ENCODE measurements at regions not wholly inside any gene's neighbourhood (a gene's known extent, or its start where the extent isn't known, plus 50 kb on each side); places are given as distances from the start of the nearest gene placed in this dataset.
"Not testable (repeated sequence)": the region's sequence is repeated elsewhere in the genome, so short reads cannot be mapped to it uniquely, and the experiment has no call there.

DNA sequence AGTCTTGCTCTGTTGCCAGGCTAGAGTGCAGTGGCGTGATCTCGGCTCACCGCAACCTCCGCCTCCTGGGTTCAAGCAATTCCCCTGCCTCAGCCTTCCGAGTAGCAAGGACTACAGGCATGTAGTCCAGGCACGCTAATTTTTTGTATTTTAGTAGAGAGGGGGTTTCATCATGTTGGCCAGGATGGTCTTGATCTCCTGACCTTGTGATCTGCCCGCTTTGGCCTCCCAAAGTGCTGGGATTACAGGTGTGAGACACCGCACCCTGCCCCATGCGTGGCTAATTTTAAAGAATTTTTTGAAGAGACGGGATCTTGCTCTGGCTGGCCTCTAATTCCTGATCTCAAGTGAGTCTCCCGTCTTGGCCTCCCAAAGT is 168.8 kb upstream of the ZNF217 start:
- WGBS, 2 donors, result 97% methylated on average over 11 of the region's 11 CpGs
- intact Hi-C loops (cut with DNase I); H3K27ac ChIP-seq (ENCODE audit: low read depth in 1 of 2, low read length in 2 of 2); DNase-seq; H3K9me3 ChIP-seq (ENCODE audit: control insufficient read depth, low read length); ATAC-seq (ENCODE audit: low FRiP score); H3K27me3 ChIP-seq (ENCODE audit: control insufficient read depth in 1 of 2, insufficient read depth in 2 of 2, low read length in 1 of 2); H3K4me3 ChIP-seq (ENCODE audit: low read length in 2 of 2); H3K36me3 ChIP-seq (ENCODE audit: control insufficient read depth in 1 of 2, insufficient read depth in 2 of 2, low read length in 1 of 2); H3K4me1 ChIP-seq (ENCODE audit: control insufficient read depth in 1 of 2, insufficient read depth in 2 of 2, low read length in 2 of 2): not testable (repeated sequence)

DNA sequence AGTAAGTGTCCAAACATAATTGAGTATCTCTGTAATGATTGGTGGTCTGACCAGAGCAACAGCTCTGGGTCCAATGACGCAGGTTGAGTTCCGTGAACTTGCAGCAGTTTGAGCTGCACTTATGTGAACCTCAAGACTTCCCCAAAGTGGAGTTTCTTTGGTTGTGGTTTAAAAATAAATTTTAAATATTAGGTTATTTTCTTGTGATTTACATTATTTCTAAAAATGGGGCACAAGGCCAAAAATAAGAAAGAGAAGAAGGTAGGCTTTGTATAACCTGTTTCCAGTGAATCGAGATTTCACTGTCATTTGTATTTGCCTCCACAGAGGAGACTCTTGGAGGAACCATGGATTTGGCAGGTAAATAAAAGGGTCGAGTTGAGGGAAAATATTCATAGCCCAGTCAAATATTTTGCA is 166.4 kb upstream of the ZNF217 start:
- Histone ChIP-seq H3K9me3 (ENCODE audit: control insufficient read depth, low read length) (no peaks in the 10 kb centered on the region), H3K4me1 (ENCODE audit: control insufficient read depth in 1 of 2, insufficient read depth in 2 of 2, low read length in 2 of 2) (no peaks in the 10 kb centered on the region), H3K4me3 (ENCODE audit: low read length in 2 of 2) (no peak overlapping the region), H3K27me3 (ENCODE audit: control insufficient read depth in 1 of 2, insufficient read depth in 2 of 2, low read length in 1 of 2) (no peaks in the 10 kb centered on the region), H3K27ac (ENCODE audit: low read depth in 1 of 2, low read length in 2 of 2) (no peak overlapping the region), H3K36me3 (ENCODE audit: control insufficient read depth in 1 of 2, insufficient read depth in 2 of 2, low read length in 1 of 2) (no peaks in the 10 kb centered on the region)
- 63 to 73% methylated on average over 4 of the region's 4 CpGs for WGBS, 2 donors
- ATAC-seq (ENCODE audit: low FRiP score) (no peak), DNase-seq (no peak)
- intact Hi-C loops (cut with DNase I), result no loop called here

DNA sequence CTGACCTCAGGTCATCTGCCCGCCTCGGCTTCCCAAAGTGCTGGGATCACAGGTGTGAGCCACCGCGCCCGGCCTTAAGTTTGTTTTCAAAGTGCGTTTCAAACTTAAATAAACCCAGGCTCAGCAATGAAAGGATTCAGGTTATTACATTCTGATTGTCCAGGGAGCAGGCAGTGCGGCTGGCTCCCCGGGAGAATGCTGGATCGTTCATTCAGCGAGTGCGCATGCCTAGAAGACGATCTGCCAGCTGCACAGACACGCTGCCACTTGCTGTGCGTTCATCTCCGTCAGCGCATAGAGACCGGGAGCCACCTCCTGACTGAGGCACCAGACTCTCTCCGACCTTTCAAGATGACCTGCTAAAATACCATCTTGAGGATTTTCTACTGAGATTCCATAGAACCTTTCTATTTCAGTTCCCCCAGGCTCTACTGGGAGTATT is 163.9 kb upstream of the ZNF217 start:
- Histone ChIP-seq H3K27ac (ENCODE audit: low read depth in 1 of 2, low read length in 2 of 2) (no peak overlapping the region), H3K27me3 (ENCODE audit: control insufficient read depth in 1 of 2, insufficient read depth in 2 of 2, low read length in 1 of 2) (no peaks in the 10 kb centered on the region), H3K9me3 (ENCODE audit: control insufficient read depth, low read length) (no peaks in the 10 kb centered on the region), H3K36me3 (ENCODE audit: control insufficient read depth in 1 of 2, insufficient read depth in 2 of 2, low read length in 1 of 2) (no peaks in the 10 kb centered on the region), H3K4me1 (ENCODE audit: control insufficient read depth in 1 of 2, insufficient read depth in 2 of 2, low read length in 2 of 2) (no peaks in the 10 kb centered on the region), H3K4me3 (ENCODE audit: low read length in 2 of 2) (no peak overlapping the region)
- no peak for DNase-seq
- WGBS, 2 donors, result 80 to 90% methylated on average over 18 of the region's 18 CpGs
- intact Hi-C loops (cut with DNase I), result no loop called here
- no peak for ATAC-seq (ENCODE audit: low FRiP score)

DNA sequence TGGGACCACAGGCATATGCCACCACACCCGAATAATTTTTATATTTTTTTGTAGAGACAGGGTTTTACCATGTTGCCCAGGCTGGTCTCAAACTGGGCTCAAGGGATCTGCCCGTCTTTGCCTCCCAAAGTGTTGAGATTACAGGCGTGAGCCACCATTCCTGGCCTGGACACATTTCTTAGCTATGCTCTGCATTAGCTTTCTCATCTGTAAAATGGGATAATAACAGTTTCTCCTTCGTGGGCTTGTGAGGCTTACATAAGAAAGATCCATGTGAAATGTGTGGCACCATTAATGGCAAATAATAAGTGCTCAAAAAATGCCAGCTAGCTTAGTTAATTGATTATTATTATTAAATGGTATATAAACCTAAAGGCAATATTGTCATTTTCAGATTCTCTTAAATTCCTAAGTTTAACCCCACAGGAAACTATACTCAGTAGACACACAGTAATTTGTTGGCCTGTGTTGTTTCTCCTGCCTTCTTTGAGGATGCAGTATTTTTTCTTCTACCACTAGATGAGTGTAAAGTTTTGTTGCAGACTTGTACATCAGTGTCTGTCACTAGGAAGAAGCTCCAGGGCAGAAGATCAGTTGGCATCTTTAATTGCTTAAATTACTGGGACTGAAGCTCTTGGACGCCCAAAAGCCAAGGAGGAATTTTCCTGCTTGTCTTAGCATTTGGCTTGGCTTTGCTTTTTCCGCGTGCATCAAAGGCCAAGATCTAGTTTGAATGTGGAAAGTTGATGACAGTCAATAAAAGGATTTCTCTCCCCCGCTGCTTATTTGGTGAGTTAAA is 162.3 kb upstream of the ZNF217 start:
- WGBS, 2 donors, result 82 to 88% methylated on average over 8 of the region's 8 CpGs
- intact Hi-C loops (cut with DNase I), result no loop called here
- DNase-seq, result no peak

DNA sequence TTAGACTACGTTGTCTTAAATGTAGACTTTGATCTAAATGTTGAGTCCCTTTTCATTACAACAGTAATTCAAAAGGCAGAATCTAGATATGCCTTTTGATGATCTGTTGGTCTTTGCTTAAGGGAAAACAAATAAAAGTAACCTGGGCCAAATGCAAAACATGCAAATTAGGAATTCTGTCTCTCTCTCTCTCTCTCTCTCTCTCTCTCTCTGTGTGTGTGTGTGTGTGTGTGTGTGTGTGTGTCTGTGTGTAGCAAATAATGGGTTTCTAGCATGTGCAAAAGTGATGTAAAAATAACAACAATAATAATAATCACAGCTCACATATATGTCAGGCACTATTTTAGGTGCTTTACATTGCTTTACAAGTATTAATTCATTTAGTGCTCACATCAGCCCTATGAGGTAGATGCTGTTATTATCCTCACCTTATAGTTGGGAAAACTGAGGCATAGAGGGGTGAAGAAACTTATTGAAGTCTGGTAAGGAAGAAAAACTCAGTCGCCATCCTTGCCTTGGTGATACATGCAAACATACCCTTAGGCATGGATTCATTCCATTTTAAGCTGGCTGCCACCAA is 160.3 kb upstream of the ZNF217 start:
- H3K27ac ChIP-seq (ENCODE audit: low read depth in 1 of 2, low read length in 2 of 2), result no peak overlapping the region
- H3K4me1 ChIP-seq (ENCODE audit: control insufficient read depth in 1 of 2, insufficient read depth in 2 of 2, low read length in 2 of 2), result no peaks in the 10 kb centered on the region
- H3K36me3 ChIP-seq (ENCODE audit: control insufficient read depth in 1 of 2, insufficient read depth in 2 of 2, low read length in 1 of 2), result no peaks in the 10 kb centered on the region
- H3K4me3 ChIP-seq (ENCODE audit: low read length in 2 of 2), result no peak overlapping the region
- ATAC-seq (ENCODE audit: low FRiP score) (no peak), DNase-seq (no peak)
- H3K27me3 ChIP-seq (ENCODE audit: control insufficient read depth in 1 of 2, insufficient read depth in 2 of 2, low read length in 1 of 2), result no peaks in the 10 kb centered on the region
- no peaks in the 10 kb centered on the region for H3K9me3 ChIP-seq (ENCODE audit: control insufficient read depth, low read length)
- intact Hi-C loops (cut with DNase I), result no loop called here
- 66 to 73% methylated on average over 2 of the region's 2 CpGs for WGBS, 2 donors

More for the DNA sequence above, 162.3 kb upstream of the ZNF217 start:
- no peaks in the 10 kb centered on the region for H3K4me1 ChIP-seq (ENCODE audit: control insufficient read depth in 1 of 2, insufficient read depth in 2 of 2, low read length in 2 of 2)
- no peaks in the 10 kb centered on the region for H3K36me3 ChIP-seq (ENCODE audit: control insufficient read depth in 1 of 2, insufficient read depth in 2 of 2, low read length in 1 of 2)
- H3K27ac ChIP-seq (ENCODE audit: low read depth in 1 of 2, low read length in 2 of 2), result no peak overlapping the region
- ATAC-seq (ENCODE audit: low FRiP score), result no peak
- no peaks in the 10 kb centered on the region for H3K9me3 ChIP-seq (ENCODE audit: control insufficient read depth, low read length)
- H3K4me3 ChIP-seq (ENCODE audit: low read length in 2 of 2), result no peak overlapping the region
- H3K27me3 ChIP-seq (ENCODE audit: control insufficient read depth in 1 of 2, insufficient read depth in 2 of 2, low read length in 1 of 2), result no peaks in the 10 kb centered on the region

DNA sequence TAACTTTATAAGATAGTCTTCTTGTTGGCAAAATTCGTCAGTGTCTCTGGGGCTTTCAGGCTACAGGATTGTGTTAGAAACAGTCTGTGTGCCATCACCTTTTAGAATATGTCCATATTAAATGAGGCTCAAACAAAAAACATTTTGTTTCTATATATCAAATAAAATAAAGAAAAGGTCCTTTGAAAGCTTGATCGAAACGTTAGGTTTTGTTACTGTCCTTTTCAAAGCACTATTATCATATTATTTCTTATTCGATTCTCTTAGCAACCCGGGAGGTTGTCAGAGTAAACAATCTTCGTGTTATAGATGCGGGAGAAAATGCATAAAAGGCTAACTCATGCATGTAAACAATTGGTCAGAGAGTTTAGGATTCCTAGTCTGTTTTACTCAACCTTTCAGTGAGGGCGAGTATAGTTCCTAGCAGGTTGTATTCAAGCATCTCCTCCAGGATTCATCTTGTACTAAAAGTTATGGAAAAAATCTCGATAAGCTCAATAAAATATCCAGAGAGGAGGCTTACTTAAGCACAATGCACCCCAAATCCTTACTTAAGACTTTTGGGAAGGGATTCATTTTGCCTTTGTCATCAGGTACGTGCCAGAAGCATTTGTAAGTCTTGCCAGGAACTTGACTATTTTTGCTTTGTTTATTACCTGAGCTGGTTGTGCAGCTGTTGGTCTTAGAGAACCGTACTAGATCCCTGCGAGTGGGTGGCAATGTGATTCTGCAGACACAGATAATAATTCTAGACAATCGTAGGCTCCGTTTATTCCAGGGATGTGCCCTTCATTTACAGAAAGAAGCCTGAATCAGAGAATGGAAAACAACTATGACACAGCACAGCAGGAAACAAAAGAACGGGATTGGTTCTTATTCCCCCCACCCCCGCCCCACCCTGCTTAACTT is 159.6 kb upstream of the ZNF217 start:
- Histone ChIP-seq H3K27ac (ENCODE audit: low read depth in 1 of 2, low read length in 2 of 2) (no peak overlapping the region), H3K36me3 (ENCODE audit: control insufficient read depth in 1 of 2, insufficient read depth in 2 of 2, low read length in 1 of 2) (no peaks in the 10 kb centered on the region), H3K9me3 (ENCODE audit: control insufficient read depth, low read length) (no peaks in the 10 kb centered on the region), H3K4me3 (ENCODE audit: low read length in 2 of 2) (no peak overlapping the region), H3K27me3 (ENCODE audit: control insufficient read depth in 1 of 2, insufficient read depth in 2 of 2, low read length in 1 of 2) (no peaks in the 10 kb centered on the region), H3K4me1 (ENCODE audit: control insufficient read depth in 1 of 2, insufficient read depth in 2 of 2, low read length in 2 of 2) (no peaks in the 10 kb centered on the region)
- ATAC-seq (ENCODE audit: low FRiP score) (no peak), DNase-seq (no peak)
- intact Hi-C loops (cut with DNase I), result no loop called here
- 55 to 70% methylated on average over 16 of the region's 16 CpGs for WGBS, 2 donors

DNA sequence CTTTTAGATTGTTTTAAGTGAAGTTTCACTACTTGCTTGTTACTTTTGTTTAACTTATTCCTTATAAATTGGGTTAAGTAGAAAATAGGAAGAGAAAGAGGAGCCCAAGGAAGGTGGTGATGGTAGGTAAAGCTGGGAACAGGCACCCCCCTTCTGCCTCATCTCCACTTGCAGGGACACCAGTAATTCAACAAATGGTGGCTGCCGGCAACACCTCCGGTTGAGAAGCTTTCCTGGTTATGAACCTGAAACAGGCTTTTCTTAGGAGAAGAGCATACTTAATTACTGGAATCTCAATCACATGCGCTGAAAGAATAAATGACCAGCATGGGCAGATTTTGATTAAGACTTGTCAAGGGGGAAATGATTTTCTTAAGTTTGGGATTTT is 158.9 kb upstream of the ZNF217 start:
- DNase-seq (no peak), ATAC-seq (ENCODE audit: low FRiP score) (no peak)
- Histone ChIP-seq H3K27me3 (ENCODE audit: control insufficient read depth in 1 of 2, insufficient read depth in 2 of 2, low read length in 1 of 2) (no peaks in the 10 kb centered on the region), H3K4me1 (ENCODE audit: control insufficient read depth in 1 of 2, insufficient read depth in 2 of 2, low read length in 2 of 2) (no peaks in the 10 kb centered on the region), H3K36me3 (ENCODE audit: control insufficient read depth in 1 of 2, insufficient read depth in 2 of 2, low read length in 1 of 2) (no peaks in the 10 kb centered on the region), H3K4me3 (ENCODE audit: low read length in 2 of 2) (no peak overlapping the region), H3K27ac (ENCODE audit: low read depth in 1 of 2, low read length in 2 of 2) (no peak overlapping the region), H3K9me3 (ENCODE audit: control insufficient read depth, low read length) (no peaks in the 10 kb centered on the region)
- 86 to 94% methylated on average over 3 of the region's 3 CpGs for WGBS, 2 donors
- intact Hi-C loops (cut with DNase I), result no loop called here

DNA sequence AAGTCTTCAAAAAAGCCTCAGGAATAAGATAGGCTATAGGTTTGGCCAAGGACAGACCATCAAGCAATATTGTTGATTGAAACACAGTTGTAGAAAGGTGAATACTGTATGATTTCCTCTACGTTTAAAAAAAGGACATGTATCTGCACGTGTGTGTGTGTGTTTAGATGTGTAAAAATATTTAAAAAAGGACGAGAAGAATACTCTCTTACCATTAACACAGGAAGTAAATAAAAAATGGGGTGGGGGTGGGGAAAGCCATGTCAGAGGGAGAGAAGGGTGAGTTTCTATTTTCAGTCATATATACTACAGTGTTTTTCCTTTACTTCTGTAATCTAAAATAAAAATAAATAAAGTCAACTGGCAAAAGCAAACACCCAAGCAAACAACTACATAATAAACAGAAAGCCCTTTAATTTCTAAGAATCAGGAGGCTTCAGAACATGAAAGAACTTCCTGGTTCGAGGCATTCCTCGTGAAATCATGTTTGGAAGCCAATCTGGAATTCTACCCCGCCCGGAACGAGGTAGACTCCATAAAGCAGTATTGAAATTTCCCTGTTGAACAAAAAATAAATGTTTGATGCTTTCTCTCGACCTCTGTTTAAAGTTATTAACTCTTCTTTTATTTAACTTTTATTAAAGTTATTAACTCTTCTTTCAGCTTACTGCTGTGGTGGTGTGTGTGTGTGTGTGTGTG is 158.1 kb upstream of the ZNF217 start:
- Histone ChIP-seq H3K36me3 (ENCODE audit: control insufficient read depth in 1 of 2, insufficient read depth in 2 of 2, low read length in 1 of 2) (no peaks in the 10 kb centered on the region), H3K4me1 (ENCODE audit: control insufficient read depth in 1 of 2, insufficient read depth in 2 of 2, low read length in 2 of 2) (no peaks in the 10 kb centered on the region), H3K4me3 (ENCODE audit: low read length in 2 of 2) (no peak overlapping the region), H3K27me3 (ENCODE audit: control insufficient read depth in 1 of 2, insufficient read depth in 2 of 2, low read length in 1 of 2) (no peaks in the 10 kb centered on the region), H3K27ac (ENCODE audit: low read depth in 1 of 2, low read length in 2 of 2) (no peak overlapping the region), H3K9me3 (ENCODE audit: control insufficient read depth, low read length) (no peaks in the 10 kb centered on the region)
- intact Hi-C loops (cut with DNase I), result no loop called here
- ATAC-seq (ENCODE audit: low FRiP score) (no peak), DNase-seq (no peak)
- WGBS, 2 donors, result 73 to 74% methylated on average over 9 of the region's 9 CpGs

Data from aorta (tissue), 5 donors.